ENCODE measurements at regions not wholly inside any gene's neighbourhood (a gene's known extent, or its start where the extent isn't known, plus 50 kb on each side); places are given as distances from the start of the nearest gene placed in this dataset.

DNA sequence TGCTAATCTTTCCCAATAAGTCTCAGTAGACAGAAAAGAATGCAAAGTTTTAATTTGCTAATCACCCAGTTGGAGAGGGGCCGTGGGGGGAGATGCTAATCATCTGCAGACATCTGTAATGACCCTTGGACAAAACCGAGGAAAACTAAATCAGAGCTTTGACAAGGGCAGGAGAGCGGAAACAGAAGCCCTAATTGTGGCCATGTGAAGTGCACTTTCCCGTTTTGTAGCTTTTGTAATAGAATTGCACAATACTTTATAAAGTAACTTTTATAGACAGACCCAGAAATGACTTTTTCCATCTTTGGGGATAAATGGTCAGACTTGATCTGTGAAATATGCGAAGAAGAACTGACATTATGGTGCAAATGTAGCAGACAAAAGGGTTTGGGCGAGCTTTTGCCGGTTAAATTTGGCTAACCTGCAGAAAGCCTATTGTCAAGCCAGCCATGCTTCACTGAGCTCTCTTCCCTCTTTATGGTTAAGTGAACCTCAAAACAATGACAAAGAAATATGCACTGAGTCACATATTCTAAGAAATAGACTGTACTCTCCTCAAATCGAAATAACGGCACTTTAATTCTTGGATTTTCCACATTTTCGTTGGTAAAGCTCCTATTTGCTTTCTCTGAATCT lies 980.1 kb upstream of the POU3F3 start:
- Histone ChIP-seq H3K9me3 (ENCODE audit: insufficient read depth, low read length) (no peaks in the 10 kb centered on the region), H2AFZ (ENCODE audit: low read depth, low read length, severe bottlenecking) (no peak overlapping the region), H3K4me3 (ENCODE audit: insufficient read depth, low read length, poor library complexity, severe bottlenecking) (no peak overlapping the region), H3K9me2 (replicated peaks; ENCODE audit: insufficient read depth, low read length) (no peaks in the 10 kb centered on the region), H3F3A (ENCODE audit: insufficient read depth) (no peaks in the 10 kb centered on the region), H3K79me2 (ENCODE audit: insufficient read depth, low read length) (no peaks in the 10 kb centered on the region), H3K4me2 (ENCODE audit: low read depth, low read length, poor library complexity, severe bottlenecking) (no peak overlapping the region), H3K36me3 (ENCODE audit: low read length) (no peaks in the 10 kb centered on the region), H3K27me3 (ENCODE audit: low read length) (no peaks in the 10 kb centered on the region), H3K9ac (ENCODE audit: low read length) (no peak overlapping the region), H4K20me1 (ENCODE audit: low read depth, low read length) (no peaks in the 10 kb centered on the region), H3K27ac (ENCODE audit: low read depth, low read length) (no peak overlapping the region)
- TF ChIP-seq EZH2phosphoT487 (conservative IDR thresholded peaks at IDR 0.05; ENCODE audit: low read length), result no peak
- TF ChIP-seq, protein P1, sequence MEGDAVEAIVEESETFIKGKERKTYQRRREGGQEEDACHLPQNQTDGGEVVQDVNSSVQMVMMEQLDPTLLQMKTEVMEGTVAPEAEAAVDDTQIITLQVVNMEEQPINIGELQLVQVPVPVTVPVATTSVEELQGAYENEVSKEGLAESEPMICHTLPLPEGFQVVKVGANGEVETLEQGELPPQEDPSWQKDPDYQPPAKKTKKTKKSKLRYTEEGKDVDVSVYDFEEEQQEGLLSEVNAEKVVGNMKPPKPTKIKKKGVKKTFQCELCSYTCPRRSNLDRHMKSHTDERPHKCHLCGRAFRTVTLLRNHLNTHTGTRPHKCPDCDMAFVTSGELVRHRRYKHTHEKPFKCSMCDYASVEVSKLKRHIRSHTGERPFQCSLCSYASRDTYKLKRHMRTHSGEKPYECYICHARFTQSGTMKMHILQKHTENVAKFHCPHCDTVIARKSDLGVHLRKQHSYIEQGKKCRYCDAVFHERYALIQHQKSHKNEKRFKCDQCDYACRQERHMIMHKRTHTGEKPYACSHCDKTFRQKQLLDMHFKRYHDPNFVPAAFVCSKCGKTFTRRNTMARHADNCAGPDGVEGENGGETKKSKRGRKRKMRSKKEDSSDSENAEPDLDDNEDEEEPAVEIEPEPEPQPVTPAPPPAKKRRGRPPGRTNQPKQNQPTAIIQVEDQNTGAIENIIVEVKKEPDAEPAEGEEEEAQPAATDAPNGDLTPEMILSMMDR (IDR thresholded peaks at IDR 0.05; ENCODE audit: insufficient read depth, low read length, poor library complexity, severe bottlenecking), result no peak

DNA sequence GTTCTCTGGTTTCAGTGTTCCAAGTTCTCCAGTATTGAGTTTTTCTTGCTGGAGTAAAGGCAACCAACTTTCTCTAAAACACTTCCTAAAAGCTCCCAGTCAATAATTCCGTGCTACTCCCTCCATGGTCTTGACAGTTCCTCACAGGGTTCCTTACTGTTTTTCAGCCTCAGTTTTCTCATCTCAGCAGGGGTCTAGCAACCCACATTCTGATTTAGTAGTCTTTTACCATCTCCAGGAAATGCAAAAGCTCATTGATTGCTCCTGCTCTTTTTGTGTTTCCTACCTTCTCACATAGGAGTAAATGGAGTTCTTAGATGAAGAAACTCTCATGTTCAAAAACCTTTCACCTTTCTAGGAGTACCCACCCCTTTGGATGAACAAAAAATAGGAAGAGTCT lies 978.8 kb upstream of the POU3F3 start:
- no peak for TF ChIP-seq EZH2phosphoT487 (conservative IDR thresholded peaks at IDR 0.05; ENCODE audit: low read length)
- TF ChIP-seq, protein P1 (IDR thresholded peaks at IDR 0.05; ENCODE audit: insufficient read depth, low read length, poor library complexity, severe bottlenecking), result no peak
- no peaks in the 10 kb centered on the region for H3K79me2 ChIP-seq (ENCODE audit: insufficient read depth, low read length)
- no peaks in the 10 kb centered on the region for H3K36me3 ChIP-seq (ENCODE audit: low read length)
- H3K9me2 ChIP-seq (replicated peaks; ENCODE audit: insufficient read depth, low read length), result no peaks in the 10 kb centered on the region
- H3K4me2 ChIP-seq (ENCODE audit: low read depth, low read length, poor library complexity, severe bottlenecking), result no peak overlapping the region
- H4K20me1 ChIP-seq (ENCODE audit: low read depth, low read length), result no peaks in the 10 kb centered on the region
- no peak overlapping the region for H3K9ac ChIP-seq (ENCODE audit: low read length)
- no peaks in the 10 kb centered on the region for H3K9me3 ChIP-seq (ENCODE audit: insufficient read depth, low read length)
- H3K27ac ChIP-seq (ENCODE audit: low read depth, low read length), result no peak overlapping the region
- H3F3A ChIP-seq (ENCODE audit: insufficient read depth), result no peaks in the 10 kb centered on the region
- no peak overlapping the region for H2AFZ ChIP-seq (ENCODE audit: low read depth, low read length, severe bottlenecking)
- no peaks in the 10 kb centered on the region; the same call in 1 of the 2 replicates for H3K27me3 ChIP-seq (ENCODE audit: low read length)
- H3K4me3 ChIP-seq (ENCODE audit: insufficient read depth, low read length, poor library complexity, severe bottlenecking), result no peak overlapping the region

DNA sequence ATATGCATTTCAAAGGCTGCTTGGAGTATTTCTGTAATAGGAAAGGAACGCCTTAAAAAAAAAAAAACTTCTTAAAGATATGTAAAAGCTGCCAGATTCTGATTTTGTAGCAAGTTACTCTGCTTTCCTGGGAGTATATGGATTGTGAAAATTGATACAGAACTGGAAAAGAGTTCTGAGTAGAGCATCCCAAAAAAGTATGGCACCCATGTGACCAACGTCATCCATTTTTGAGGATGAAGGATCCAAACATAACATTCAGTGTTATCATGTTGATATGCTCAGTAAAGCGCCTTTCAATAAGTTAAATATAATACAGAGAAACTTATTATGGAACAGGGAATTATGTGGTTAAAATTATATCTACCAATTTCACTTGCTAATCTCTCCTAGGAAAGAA lies 978.4 kb upstream of the POU3F3 start:
- Histone ChIP-seq H3K4me3 (ENCODE audit: insufficient read depth, low read length, poor library complexity, severe bottlenecking) (no peak overlapping the region), H3K27ac (ENCODE audit: low read depth, low read length) (no peak overlapping the region), H3K36me3 (ENCODE audit: low read length) (no peaks in the 10 kb centered on the region), H2AFZ (ENCODE audit: low read depth, low read length, severe bottlenecking) (no peak overlapping the region), H3K9ac (ENCODE audit: low read length) (no peak overlapping the region), H3K27me3 (ENCODE audit: low read length) (no peaks in the 10 kb centered on the region; the same call in 1 of the 2 replicates), H3K4me2 (ENCODE audit: low read depth, low read length, poor library complexity, severe bottlenecking) (no peak overlapping the region), H4K20me1 (ENCODE audit: low read depth, low read length) (no peaks in the 10 kb centered on the region), H3F3A (ENCODE audit: insufficient read depth) (no peaks in the 10 kb centered on the region), H3K79me2 (ENCODE audit: insufficient read depth, low read length) (no peaks in the 10 kb centered on the region), H3K9me2 (replicated peaks; ENCODE audit: insufficient read depth, low read length) (no peaks in the 10 kb centered on the region), H3K9me3 (ENCODE audit: insufficient read depth, low read length) (no peaks in the 10 kb centered on the region)
- TF ChIP-seq, protein P1 (IDR thresholded peaks at IDR 0.05; ENCODE audit: insufficient read depth, low read length, poor library complexity, severe bottlenecking), result no peak
- no peak for TF ChIP-seq EZH2phosphoT487 (conservative IDR thresholded peaks at IDR 0.05; ENCODE audit: low read length)
